GM23338 (cell line): ENCODE measurements at regions not wholly inside any gene's neighbourhood (a gene's known extent, or its start where the extent isn't known, plus 50 kb on each side); places are given as distances from the start of the nearest gene placed in this dataset.

ENCODE experiments used
- ATAC-seq: fragments of 200-7000 bp; cut with Tn5 transposase; 3 replicates; pipeline ENCODE4 v1.9.1; 2020
- DNase-seq: peaks from one replicate; pipeline ENCODE4 v3.0.0-alpha.2; 2015; ENCODE audit warnings: low spot score
- H2AFZ ChIP-seq: fragments of 200-600 bp; sonication (generic); 2 replicates; pipeline ENCODE4 v1.8.0; 2016; ENCODE audit warnings: antibody characterized with exemption, mild to moderate bottlenecking, moderate library complexity
- H3F3A ChIP-seq: fragments of 200-600 bp; sonication (generic); replicated peaks from 2 replicates; pipeline ENCODE4 v1.8.0; 2017; ENCODE audit warnings: antibody characterized with exemption, mixed run types, low read depth
- H3K27ac ChIP-seq: fragments of 200-600 bp; sonication (generic); 2 replicates; pipeline ENCODE4 v1.6.1; 2016; ENCODE audit warnings: low read depth
- H3K27me3 ChIP-seq: fragments of 200-600 bp; sonication (generic); 2 replicates; pipeline ENCODE4 v1.8.0; 2016; ENCODE audit warnings: mild to moderate bottlenecking, mixed run types, moderate library complexity; ENCODE audit not compliant: insufficient read depth
- H3K36me3 ChIP-seq: fragments of 200-600 bp; sonication (generic); 2 replicates; pipeline ENCODE4 v1.8.0; 2016; ENCODE audit warnings: mild to moderate bottlenecking; ENCODE audit not compliant: insufficient read depth
- H3K4me1 ChIP-seq: fragments of 200-600 bp; sonication (generic); 2 replicates; pipeline ENCODE4 v1.8.0; 2016; ENCODE audit warnings: mild to moderate bottlenecking, moderate library complexity; ENCODE audit not compliant: insufficient read depth
- H3K4me2 ChIP-seq: fragments of 200-600 bp; sonication (generic); 2 replicates; pipeline ENCODE4 v1.7.1; 2017; ENCODE audit warnings: mixed run types
- H3K4me3 ChIP-seq: fragments of 200-600 bp; sonication (generic); 2 replicates; pipeline ENCODE4 v1.6.1; 2016; ENCODE audit warnings: mixed run types
- H3K79me2 ChIP-seq: fragments of 200-600 bp; sonication (generic); replicated peaks from 2 replicates; pipeline ENCODE4 v1.8.0; 2017; ENCODE audit warnings: mild to moderate bottlenecking; ENCODE audit not compliant: insufficient read depth
- H3K9me2 ChIP-seq: fragments of 200-600 bp; sonication (generic); 2 replicates; pipeline ENCODE4 v1.8.0; 2017; ENCODE audit not compliant: insufficient read depth
- H4K20me1 ChIP-seq: fragments of 200-600 bp; sonication (generic); replicated peaks from 2 replicates; pipeline ENCODE4 v1.8.0; 2017; ENCODE audit warnings: mild to moderate bottlenecking; ENCODE audit not compliant: insufficient read depth
- H3K27ac Mint-ChIP-seq: 2 replicates; pipeline ENCODE4 v1.8.0; 2020; ENCODE audit warnings: inconsistent platforms, mild to moderate bottlenecking, moderate library complexity, mixed read lengths
- H3K27me3 Mint-ChIP-seq: 3 replicates; pipeline ENCODE4 v1.8.0; 2022; ENCODE audit warnings: low read depth, mild to moderate bottlenecking, moderate library complexity, mixed read lengths, inconsistent platforms; ENCODE audit not compliant: insufficient read depth, poor library complexity
- H3K36me3 Mint-ChIP-seq: 3 replicates; pipeline ENCODE4 v1.8.0; 2021; ENCODE audit warnings: low read depth, mild to moderate bottlenecking, inconsistent platforms, moderate library complexity, mixed read lengths
- H3K4me1 Mint-ChIP-seq: 3 replicates; pipeline ENCODE4 v1.8.0; 2020; ENCODE audit warnings: mild to moderate bottlenecking, inconsistent platforms, mixed read lengths
- H3K4me3 Mint-ChIP-seq: 3 replicates; pipeline ENCODE4 v1.8.0; 2021; ENCODE audit warnings: moderate library complexity, mild to moderate bottlenecking, inconsistent platforms, mixed read lengths
- H3K9me3 Mint-ChIP-seq: 3 replicates; pipeline ENCODE4 v1.8.0; 2020; ENCODE audit warnings: moderate library complexity, mild to moderate bottlenecking, inconsistent platforms, mixed read lengths
- CREB1 ChIP-seq: fragments of 250-450 bp; sonication (Bioruptor Pico); IDR thresholded peaks from 2 replicates; pipeline ENCODE4 v1.5.0; 2020; ENCODE audit warnings: low read depth, mild to moderate bottlenecking, moderate library complexity
- EZH2 ChIP-seq: fragments of 200-600 bp; sonication (generic); IDR thresholded peaks from one replicate; pipeline ENCODE4 v1.8.0; 2017; ENCODE audit warnings: antibody characterized with exemption, mild to moderate bottlenecking, low read depth; ENCODE audit not compliant: unreplicated experiment
- EZH2phosphoT487 ChIP-seq: fragments of 200-600 bp; sonication (generic); IDR thresholded peaks from one replicate; pipeline ENCODE4 v1.8.1; 2018; ENCODE audit warnings: antibody characterized with exemption; ENCODE audit not compliant: unreplicated experiment
- JUNB ChIP-seq: IDR thresholded peaks from one replicate; pipeline ENCODE4 v1.6.1; 2016; ENCODE audit warnings: antibody characterized with exemption; ENCODE audit not compliant: unreplicated experiment
- NANOG ChIP-seq: IDR thresholded peaks from 2 replicates; pipeline ENCODE4 v1.6.1; 2016; ENCODE audit warnings: antibody characterized with exemption, borderline replicate concordance
- POLR2AphosphoS5 ChIP-seq: IDR thresholded peaks from 2 replicates; pipeline ENCODE4 v1.6.1; 2016; ENCODE audit warnings: antibody characterized with exemption, low read depth
- ZNF114 ChIP-seq: fragments of 250-450 bp; sonication (Bioruptor Pico); IDR thresholded peaks from 2 replicates; pipeline ENCODE4 v1.5.0; 2020; ENCODE audit warnings: mild to moderate bottlenecking, moderate library complexity
- ZNF331 ChIP-seq: fragments of 250-450 bp; sonication (Bioruptor Pico); IDR thresholded peaks from 2 replicates; pipeline ENCODE4 v1.5.0; 2020; ENCODE audit warnings: low read depth, mild to moderate bottlenecking, moderate library complexity
- TF ChIP-seq, protein P1 (sequence below), 2 experiments: fragments of 200-600 bp in 1 of 2; sonication (generic) in 1 of 2; conservative IDR thresholded peaks; 2 replicates each; pipeline versions ENCODE4 v1.5.1 to v1.6.1; 2016 to 2017; ENCODE audit warnings: antibody characterized with exemption in 2 of 2, low read depth in 2 of 2, mild to moderate bottlenecking in 2 of 2, moderate library complexity in 1 of 2
- TF ChIP-seq, protein P2 (sequence below): IDR thresholded peaks from one replicate; pipeline ENCODE4 v1.6.1; 2018; ENCODE audit warnings: antibody characterized with exemption; ENCODE audit not compliant: unreplicated experiment
- TF ChIP-seq, protein P3 (sequence below): IDR thresholded peaks from 2 replicates; pipeline ENCODE4 v1.6.1; 2016; ENCODE audit warnings: antibody characterized with exemption
- TF ChIP-seq, protein P4 (sequence below): fragments of 250-450 bp; sonication (Bioruptor Pico); IDR thresholded peaks from 2 replicates; pipeline ENCODE4 v1.5.0; 2020; ENCODE audit warnings: mild to moderate bottlenecking, moderate library complexity

DNA sequence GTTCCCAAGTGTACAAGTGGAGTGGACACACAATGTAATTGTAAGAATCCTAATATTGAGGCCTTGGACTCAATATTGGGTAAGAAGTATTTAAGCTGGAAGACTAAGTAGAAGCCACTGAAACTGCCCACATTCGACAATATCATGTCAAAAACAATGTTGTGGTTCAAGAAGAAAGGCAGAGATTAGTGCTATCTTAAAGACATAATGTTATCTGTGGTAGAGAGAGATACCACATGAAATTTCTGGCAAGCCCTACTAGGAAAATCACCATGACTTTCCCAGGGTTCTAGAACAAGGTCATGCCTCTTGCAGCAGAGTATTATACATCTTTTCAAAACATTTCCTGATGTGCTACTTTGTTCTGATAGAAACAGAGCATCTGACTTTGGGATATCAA is 192.6 kb downstream of the RAP2B start:
- H3K9me3 Mint-ChIP-seq: peaks cover 8% of the 10 kb centered on the region
- Histone ChIP-seq H3K4me3 (no peak overlapping the region), H3K79me2 (no peaks in the 10 kb centered on the region), H3K9me2 (0 out of 2 replicates have a peak, but pooled peaks cover 2% of the 10 kb centered on the region), H4K20me1 (no peaks in the 10 kb centered on the region), H3K4me1 (peaks cover under 1% of the 10 kb centered on the region; the same call in 1 of the 2 replicates), H3K36me3 (no peaks in the 10 kb centered on the region), H3F3A (no peaks in the 10 kb centered on the region), H3K4me2 (no peak overlapping the region), H3K27ac (no peak overlapping the region), H3K27me3 (peaks cover 20% of the 10 kb centered on the region), H2AFZ (no peak overlapping the region)
- ATAC-seq (no peak), DNase-seq (no peak)
- H3K36me3 Mint-ChIP-seq: peaks cover 9% of the 10 kb centered on the region; the same call in 2 of the 3 replicates
- peaks cover 7% of the 10 kb centered on the region for H3K27me3 Mint-ChIP-seq
- H3K27ac Mint-ChIP-seq: no peak overlapping the region
- H3K4me1 Mint-ChIP-seq: peaks cover 12% of the 10 kb centered on the region; the same call in 2 of the 3 replicates
- no peak overlapping the region for H3K4me3 Mint-ChIP-seq
- TF ChIP-seq ZNF114 (CRISPR knock-in tag) (no peak), ZNF331 (CRISPR knock-in tag) (no peak), POLR2AphosphoS5 (no peak), NANOG (no peak), CREB1 (CRISPR knock-in tag) (no peak), EZH2phosphoT487 (no peak), JUNB (no peak), EZH2 (no peak)
- TF ChIP-seq, protein P1, sequence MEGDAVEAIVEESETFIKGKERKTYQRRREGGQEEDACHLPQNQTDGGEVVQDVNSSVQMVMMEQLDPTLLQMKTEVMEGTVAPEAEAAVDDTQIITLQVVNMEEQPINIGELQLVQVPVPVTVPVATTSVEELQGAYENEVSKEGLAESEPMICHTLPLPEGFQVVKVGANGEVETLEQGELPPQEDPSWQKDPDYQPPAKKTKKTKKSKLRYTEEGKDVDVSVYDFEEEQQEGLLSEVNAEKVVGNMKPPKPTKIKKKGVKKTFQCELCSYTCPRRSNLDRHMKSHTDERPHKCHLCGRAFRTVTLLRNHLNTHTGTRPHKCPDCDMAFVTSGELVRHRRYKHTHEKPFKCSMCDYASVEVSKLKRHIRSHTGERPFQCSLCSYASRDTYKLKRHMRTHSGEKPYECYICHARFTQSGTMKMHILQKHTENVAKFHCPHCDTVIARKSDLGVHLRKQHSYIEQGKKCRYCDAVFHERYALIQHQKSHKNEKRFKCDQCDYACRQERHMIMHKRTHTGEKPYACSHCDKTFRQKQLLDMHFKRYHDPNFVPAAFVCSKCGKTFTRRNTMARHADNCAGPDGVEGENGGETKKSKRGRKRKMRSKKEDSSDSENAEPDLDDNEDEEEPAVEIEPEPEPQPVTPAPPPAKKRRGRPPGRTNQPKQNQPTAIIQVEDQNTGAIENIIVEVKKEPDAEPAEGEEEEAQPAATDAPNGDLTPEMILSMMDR (conservative IDR thresholded peaks at IDR 0.05; ENCODE audit: low read depth in 2 of 2): no peak
- TF ChIP-seq, protein P2, sequence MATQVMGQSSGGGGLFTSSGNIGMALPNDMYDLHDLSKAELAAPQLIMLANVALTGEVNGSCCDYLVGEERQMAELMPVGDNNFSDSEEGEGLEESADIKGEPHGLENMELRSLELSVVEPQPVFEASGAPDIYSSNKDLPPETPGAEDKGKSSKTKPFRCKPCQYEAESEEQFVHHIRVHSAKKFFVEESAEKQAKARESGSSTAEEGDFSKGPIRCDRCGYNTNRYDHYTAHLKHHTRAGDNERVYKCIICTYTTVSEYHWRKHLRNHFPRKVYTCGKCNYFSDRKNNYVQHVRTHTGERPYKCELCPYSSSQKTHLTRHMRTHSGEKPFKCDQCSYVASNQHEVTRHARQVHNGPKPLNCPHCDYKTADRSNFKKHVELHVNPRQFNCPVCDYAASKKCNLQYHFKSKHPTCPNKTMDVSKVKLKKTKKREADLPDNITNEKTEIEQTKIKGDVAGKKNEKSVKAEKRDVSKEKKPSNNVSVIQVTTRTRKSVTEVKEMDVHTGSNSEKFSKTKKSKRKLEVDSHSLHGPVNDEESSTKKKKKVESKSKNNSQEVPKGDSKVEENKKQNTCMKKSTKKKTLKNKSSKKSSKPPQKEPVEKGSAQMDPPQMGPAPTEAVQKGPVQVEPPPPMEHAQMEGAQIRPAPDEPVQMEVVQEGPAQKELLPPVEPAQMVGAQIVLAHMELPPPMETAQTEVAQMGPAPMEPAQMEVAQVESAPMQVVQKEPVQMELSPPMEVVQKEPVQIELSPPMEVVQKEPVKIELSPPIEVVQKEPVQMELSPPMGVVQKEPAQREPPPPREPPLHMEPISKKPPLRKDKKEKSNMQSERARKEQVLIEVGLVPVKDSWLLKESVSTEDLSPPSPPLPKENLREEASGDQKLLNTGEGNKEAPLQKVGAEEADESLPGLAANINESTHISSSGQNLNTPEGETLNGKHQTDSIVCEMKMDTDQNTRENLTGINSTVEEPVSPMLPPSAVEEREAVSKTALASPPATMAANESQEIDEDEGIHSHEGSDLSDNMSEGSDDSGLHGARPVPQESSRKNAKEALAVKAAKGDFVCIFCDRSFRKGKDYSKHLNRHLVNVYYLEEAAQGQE: no peak
- TF ChIP-seq, protein P3, sequence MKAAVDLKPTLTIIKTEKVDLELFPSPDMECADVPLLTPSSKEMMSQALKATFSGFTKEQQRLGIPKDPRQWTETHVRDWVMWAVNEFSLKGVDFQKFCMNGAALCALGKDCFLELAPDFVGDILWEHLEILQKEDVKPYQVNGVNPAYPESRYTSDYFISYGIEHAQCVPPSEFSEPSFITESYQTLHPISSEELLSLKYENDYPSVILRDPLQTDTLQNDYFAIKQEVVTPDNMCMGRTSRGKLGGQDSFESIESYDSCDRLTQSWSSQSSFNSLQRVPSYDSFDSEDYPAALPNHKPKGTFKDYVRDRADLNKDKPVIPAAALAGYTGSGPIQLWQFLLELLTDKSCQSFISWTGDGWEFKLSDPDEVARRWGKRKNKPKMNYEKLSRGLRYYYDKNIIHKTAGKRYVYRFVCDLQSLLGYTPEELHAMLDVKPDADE: no peak
- TF ChIP-seq, protein P4, sequence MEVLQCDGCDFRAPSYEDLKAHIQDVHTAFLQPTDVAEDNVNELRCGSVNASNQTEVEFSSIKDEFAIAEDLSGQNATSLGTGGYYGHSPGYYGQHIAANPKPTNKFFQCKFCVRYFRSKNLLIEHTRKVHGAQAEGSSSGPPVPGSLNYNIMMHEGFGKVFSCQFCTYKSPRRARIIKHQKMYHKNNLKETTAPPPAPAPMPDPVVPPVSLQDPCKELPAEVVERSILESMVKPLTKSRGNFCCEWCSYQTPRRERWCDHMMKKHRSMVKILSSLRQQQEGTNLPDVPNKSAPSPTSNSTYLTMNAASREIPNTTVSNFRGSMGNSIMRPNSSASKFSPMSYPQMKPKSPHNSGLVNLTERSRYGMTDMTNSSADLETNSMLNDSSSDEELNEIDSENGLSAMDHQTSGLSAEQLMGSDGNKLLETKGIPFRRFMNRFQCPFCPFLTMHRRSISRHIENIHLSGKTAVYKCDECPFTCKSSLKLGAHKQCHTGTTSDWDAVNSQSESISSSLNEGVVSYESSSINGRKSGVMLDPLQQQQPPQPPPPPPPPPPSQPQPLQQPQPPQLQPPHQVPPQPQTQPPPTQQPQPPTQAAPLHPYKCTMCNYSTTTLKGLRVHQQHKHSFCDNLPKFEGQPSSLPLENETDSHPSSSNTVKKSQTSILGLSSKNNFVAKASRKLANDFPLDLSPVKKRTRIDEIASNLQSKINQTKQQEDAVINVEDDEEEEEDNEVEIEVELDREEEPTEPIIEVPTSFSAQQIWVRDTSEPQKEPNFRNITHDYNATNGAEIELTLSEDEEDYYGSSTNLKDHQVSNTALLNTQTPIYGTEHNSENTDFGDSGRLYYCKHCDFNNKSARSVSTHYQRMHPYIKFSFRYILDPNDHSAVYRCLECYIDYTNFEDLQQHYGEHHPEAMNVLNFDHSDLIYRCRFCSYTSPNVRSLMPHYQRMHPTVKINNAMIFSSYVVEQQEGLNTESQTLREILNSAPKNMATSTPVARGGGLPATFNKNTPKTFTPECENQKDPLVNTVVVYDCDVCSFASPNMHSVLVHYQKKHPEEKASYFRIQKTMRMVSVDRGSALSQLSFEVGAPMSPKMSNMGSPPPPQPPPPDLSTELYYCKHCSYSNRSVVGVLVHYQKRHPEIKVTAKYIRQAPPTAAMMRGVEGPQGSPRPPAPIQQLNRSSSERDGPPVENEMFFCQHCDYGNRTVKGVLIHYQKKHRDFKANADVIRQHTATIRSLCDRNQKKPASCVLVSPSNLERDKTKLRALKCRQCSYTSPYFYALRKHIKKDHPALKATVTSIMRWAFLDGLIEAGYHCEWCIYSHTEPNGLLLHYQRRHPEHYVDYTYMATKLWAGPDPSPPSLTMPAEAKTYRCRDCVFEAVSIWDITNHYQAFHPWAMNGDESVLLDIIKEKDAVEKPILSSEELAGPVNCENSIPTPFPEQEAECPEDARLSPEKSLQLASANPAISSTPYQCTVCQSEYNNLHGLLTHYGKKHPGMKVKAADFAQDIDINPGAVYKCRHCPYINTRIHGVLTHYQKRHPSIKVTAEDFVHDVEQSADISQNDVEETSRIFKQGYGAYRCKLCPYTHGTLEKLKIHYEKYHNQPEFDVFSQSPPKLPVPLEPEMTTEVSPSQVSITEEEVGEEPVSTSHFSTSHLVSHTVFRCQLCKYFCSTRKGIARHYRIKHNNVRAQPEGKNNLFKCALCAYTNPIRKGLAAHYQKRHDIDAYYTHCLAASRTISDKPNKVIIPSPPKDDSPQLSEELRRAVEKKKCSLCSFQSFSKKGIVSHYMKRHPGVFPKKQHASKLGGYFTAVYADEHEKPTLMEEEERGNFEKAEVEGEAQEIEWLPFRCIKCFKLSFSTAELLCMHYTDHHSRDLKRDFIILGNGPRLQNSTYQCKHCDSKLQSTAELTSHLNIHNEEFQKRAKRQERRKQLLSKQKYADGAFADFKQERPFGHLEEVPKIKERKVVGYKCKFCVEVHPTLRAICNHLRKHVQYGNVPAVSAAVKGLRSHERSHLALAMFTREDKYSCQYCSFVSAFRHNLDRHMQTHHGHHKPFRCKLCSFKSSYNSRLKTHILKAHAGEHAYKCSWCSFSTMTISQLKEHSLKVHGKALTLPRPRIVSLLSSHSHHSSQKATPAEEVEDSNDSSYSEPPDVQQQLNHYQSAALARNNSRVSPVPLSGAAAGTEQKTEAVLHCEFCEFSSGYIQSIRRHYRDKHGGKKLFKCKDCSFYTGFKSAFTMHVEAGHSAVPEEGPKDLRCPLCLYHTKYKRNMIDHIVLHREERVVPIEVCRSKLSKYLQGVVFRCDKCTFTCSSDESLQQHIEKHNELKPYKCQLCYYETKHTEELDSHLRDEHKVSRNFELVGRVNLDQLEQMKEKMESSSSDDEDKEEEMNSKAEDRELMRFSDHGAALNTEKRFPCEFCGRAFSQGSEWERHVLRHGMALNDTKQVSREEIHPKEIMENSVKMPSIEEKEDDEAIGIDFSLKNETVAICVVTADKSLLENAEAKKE (CRISPR knock-in tag): no peak
